ENCODE measurements at regions not wholly inside any gene's neighbourhood (a gene's known extent, or its start where the extent isn't known, plus 50 kb on each side); places are given as distances from the start of the nearest gene placed in this dataset.

- Mint-ChIP-seq H3K36me3 (ENCODE audit: unreplicated experiment) (no peaks in the 10 kb centered on the region), H3K9me3 (ENCODE audit: unreplicated experiment) (no peaks in the 10 kb centered on the region)
Measured at GRCh38 chr10:4569151-4569550, 256.9 kb upstream of the AKR1E2 start.

GRCh38 chr10:4568731-4569130 lies 257.3 kb upstream of the AKR1E2 start:
- H3K9me3 Mint-ChIP-seq (ENCODE audit: unreplicated experiment): no peaks in the 10 kb centered on the region
- TF ChIP-seq, protein P1, sequence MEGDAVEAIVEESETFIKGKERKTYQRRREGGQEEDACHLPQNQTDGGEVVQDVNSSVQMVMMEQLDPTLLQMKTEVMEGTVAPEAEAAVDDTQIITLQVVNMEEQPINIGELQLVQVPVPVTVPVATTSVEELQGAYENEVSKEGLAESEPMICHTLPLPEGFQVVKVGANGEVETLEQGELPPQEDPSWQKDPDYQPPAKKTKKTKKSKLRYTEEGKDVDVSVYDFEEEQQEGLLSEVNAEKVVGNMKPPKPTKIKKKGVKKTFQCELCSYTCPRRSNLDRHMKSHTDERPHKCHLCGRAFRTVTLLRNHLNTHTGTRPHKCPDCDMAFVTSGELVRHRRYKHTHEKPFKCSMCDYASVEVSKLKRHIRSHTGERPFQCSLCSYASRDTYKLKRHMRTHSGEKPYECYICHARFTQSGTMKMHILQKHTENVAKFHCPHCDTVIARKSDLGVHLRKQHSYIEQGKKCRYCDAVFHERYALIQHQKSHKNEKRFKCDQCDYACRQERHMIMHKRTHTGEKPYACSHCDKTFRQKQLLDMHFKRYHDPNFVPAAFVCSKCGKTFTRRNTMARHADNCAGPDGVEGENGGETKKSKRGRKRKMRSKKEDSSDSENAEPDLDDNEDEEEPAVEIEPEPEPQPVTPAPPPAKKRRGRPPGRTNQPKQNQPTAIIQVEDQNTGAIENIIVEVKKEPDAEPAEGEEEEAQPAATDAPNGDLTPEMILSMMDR (IDR thresholded peaks at IDR 0.05): no peak
- H3K4me1 Mint-ChIP-seq (ENCODE audit: unreplicated experiment): peaks cover 3% of the 10 kb centered on the region
- H3K27me3 Mint-ChIP-seq (ENCODE audit: unreplicated experiment): no peaks in the 10 kb centered on the region
- H3K36me3 Mint-ChIP-seq (ENCODE audit: unreplicated experiment): no peaks in the 10 kb centered on the region
- DNase-seq (ENCODE audit: extremely low spot score, unreplicated experiment): no peak
- H3K4me3 Mint-ChIP-seq (ENCODE audit: unreplicated experiment): no peak overlapping the region
- H3K27ac Mint-ChIP-seq (ENCODE audit: unreplicated experiment): no peak overlapping the region

More at GRCh38 chr10:4569151-4569550, 256.9 kb upstream of the AKR1E2 start:
- H3K27ac Mint-ChIP-seq (ENCODE audit: unreplicated experiment): no peak overlapping the region
- H3K4me3 Mint-ChIP-seq (ENCODE audit: unreplicated experiment): no peak overlapping the region
- H3K4me1 Mint-ChIP-seq (ENCODE audit: unreplicated experiment): peaks cover 3% of the 10 kb centered on the region
- no peak for DNase-seq (ENCODE audit: extremely low spot score, unreplicated experiment)
- H3K27me3 Mint-ChIP-seq (ENCODE audit: unreplicated experiment): no peaks in the 10 kb centered on the region
- TF ChIP-seq, protein P1 (IDR thresholded peaks at IDR 0.05): no peak

- H3K36me3 Mint-ChIP-seq (ENCODE audit: unreplicated experiment): no peaks in the 10 kb centered on the region
- H3K4me1 Mint-ChIP-seq (ENCODE audit: unreplicated experiment): peaks cover 3% of the 10 kb centered on the region
- H3K9me3 Mint-ChIP-seq (ENCODE audit: unreplicated experiment): no peaks in the 10 kb centered on the region
- H3K27ac Mint-ChIP-seq (ENCODE audit: unreplicated experiment): no peak overlapping the region
- no peak for DNase-seq (ENCODE audit: extremely low spot score, unreplicated experiment)
- TF ChIP-seq, protein P1 (IDR thresholded peaks at IDR 0.05): no peak
- no peaks in the 10 kb centered on the region for H3K27me3 Mint-ChIP-seq (ENCODE audit: unreplicated experiment)
- H3K4me3 Mint-ChIP-seq (ENCODE audit: unreplicated experiment): no peak overlapping the region
Measured at GRCh38 chr10:4568086-4568485, 257.9 kb upstream of the AKR1E2 start.

DNA sequence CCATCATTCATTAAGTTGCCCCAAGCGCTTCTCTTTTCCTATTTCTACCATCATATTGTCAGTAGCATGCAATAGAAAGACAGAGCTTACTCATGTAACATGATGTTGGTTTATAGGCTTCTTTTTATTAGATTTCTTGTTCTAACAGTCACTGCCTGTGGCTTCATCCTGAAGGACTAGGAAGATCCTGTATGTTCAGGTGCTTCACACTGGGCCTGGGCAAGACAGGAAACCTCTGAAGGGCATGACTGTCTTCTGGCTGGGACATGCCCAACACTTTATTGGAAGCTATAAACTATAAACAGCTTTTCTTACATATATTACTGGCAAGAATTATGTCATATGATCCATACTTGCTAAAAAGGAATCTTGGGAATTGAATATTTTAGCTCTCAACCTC lies 258.4 kb upstream of the AKR1E2 start:
- Mint-ChIP-seq H3K27ac (ENCODE audit: unreplicated experiment) (no peak overlapping the region), H3K4me1 (ENCODE audit: unreplicated experiment) (peaks cover 3% of the 10 kb centered on the region), H3K36me3 (ENCODE audit: unreplicated experiment) (no peaks in the 10 kb centered on the region), H3K9me3 (ENCODE audit: unreplicated experiment) (no peaks in the 10 kb centered on the region), H3K4me3 (ENCODE audit: unreplicated experiment) (no peak overlapping the region), H3K27me3 (ENCODE audit: unreplicated experiment) (no peaks in the 10 kb centered on the region)
- TF ChIP-seq, protein P1 (IDR thresholded peaks at IDR 0.05): no peak
- no peak for DNase-seq (ENCODE audit: extremely low spot score, unreplicated experiment)

DNA sequence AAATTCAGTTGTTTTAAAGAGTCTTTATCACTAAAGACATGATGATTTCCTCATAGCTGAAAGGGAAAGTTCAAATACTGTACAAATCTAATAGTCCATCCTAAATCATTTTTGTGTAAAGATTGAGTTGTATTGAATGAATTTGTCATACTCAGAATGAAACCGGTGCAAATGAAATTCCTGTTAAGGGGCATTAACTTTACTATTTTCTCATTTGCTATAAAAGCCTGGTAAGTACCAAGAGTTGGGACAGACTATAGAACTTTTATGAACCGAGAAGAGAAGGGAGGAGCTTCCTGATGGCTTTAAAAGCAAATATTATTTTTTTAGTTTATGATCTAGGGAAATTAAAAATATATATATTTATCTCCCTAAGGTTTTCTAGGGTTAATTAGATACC lies 260.0 kb upstream of the AKR1E2 start:
- Mint-ChIP-seq H3K27me3 (ENCODE audit: unreplicated experiment) (no peaks in the 10 kb centered on the region), H3K4me3 (ENCODE audit: unreplicated experiment) (no peak overlapping the region), H3K9me3 (ENCODE audit: unreplicated experiment) (peaks cover under 1% of the 10 kb centered on the region), H3K4me1 (ENCODE audit: unreplicated experiment) (peaks cover 3% of the 10 kb centered on the region), H3K27ac (ENCODE audit: unreplicated experiment) (no peak overlapping the region), H3K36me3 (ENCODE audit: unreplicated experiment) (no peaks in the 10 kb centered on the region)
- no peak for DNase-seq (ENCODE audit: extremely low spot score, unreplicated experiment)
- TF ChIP-seq, protein P1 (IDR thresholded peaks at IDR 0.05): no peak

All from osteocyte (in vitro differentiated cells).